Limb (tissue), 2 donors: ENCODE measurements at regions not wholly inside any gene's neighbourhood (a gene's known extent, or its start where the extent isn't known, plus 50 kb on each side); places are given as distances from the start of the nearest gene placed in this dataset.
A peak's percentile ranks its signal among the peaks of the same experiment; 100 is the strongest.
"Not testable (repeated sequence)": the region's sequence is repeated elsewhere in the genome, so short reads cannot be mapped to it uniquely, and the experiment has no call there.

Experiments
- DNase-seq, 2 donors: peaks; one replicate each; pipeline ENCODE4 v3.0.0-alpha.2; 2016; ENCODE audit errors: extremely low spot score in 2 of 2

- no peak for DNase-seq
Observed at GRCh38 chrX:106356580-106356979, 188.5 kb downstream of the PWWP3B start.

- no peak for DNase-seq
Observed at GRCh38 chrX:106363214-106363613, 195.1 kb downstream of the PWWP3B start.

- DNase-seq: no peak
Observed at GRCh38 chrX:106378616-106379015, 210.5 kb downstream of the PWWP3B start.

- no peak for DNase-seq
Observed at GRCh38 chrX:106391284-106391911, 220.4 kb upstream of the RADX start.

- DNase-seq: no peak
Observed at GRCh38 chrX:106392346-106392745, 219.4 kb upstream of the RADX start.

- no peak for DNase-seq
Observed at GRCh38 chrX:106397788-106398538, 213.8 kb upstream of the RADX start.

- DNase-seq: no peak
Observed at GRCh38 chrX:106401965-106402559, 209.7 kb upstream of the RADX start.

- no peak for DNase-seq
Observed at GRCh38 chrX:106404512-106404911, 207.3 kb upstream of the RADX start.

GRCh38 chrX:106415276-106415895 is 196.4 kb upstream of the RADX start:
- no peak for DNase-seq

GRCh38 chrX:106436691-106437090 is 175.1 kb upstream of the RADX start:
- DNase-seq: no peak

GRCh38 chrX:106437407-106437806 is 174.4 kb upstream of the RADX start:
- DNase-seq: no peak

GRCh38 chrX:106450405-106450804 is 161.4 kb upstream of the RADX start:
- no peak for DNase-seq

- no peak for DNase-seq
Observed at GRCh38 chrX:106451933-106452332, 159.8 kb upstream of the RADX start.

GRCh38 chrX:106454991-106455390 is 156.8 kb upstream of the RADX start:
- DNase-seq: no peak

GRCh38 chrX:106457802-106458201 is 154.0 kb upstream of the RADX start:
- DNase-seq: no peak

GRCh38 chrX:106467422-106467821 is 144.4 kb upstream of the RADX start:
- DNase-seq: no peak

- no peak for DNase-seq
Observed at GRCh38 chrX:106467943-106468342, 143.8 kb upstream of the RADX start.

- no peak for DNase-seq
Observed at GRCh38 chrX:106468433-106468832, 143.3 kb upstream of the RADX start.

- DNase-seq: no peak
Observed at GRCh38 chrX:106479920-106480319, 131.9 kb upstream of the RADX start.

GRCh38 chrX:106481341-106481740 is 130.4 kb upstream of the RADX start:
- peak; percentile 18 to 41 for DNase-seq

- DNase-seq: no peak
Observed at GRCh38 chrX:106484233-106484632, 127.5 kb upstream of the RADX start.

GRCh38 chrX:106493210-106493816 is 118.5 kb upstream of the RADX start:
- DNase-seq: not testable (repeated sequence)
